ENCODE measurements at regions not wholly inside any gene's neighbourhood (a gene's known extent, or its start where the extent isn't known, plus 50 kb on each side); places are given as distances from the start of the nearest gene placed in this dataset.

- intact Hi-C loops (cut with DNase I) = loop anchor here in 1 of 2 donors (10.0 kb wide), 2 partner anchors 395 to 425 kb away; partner anchors contain the start of gene ABCA5
- DNase-seq = no peak
- Histone ChIP-seq H3K27me3 (ENCODE audit: insufficient read depth in 3 of 3, low read length in 2 of 3) (no peaks in the 10 kb centered on the region), H3K36me3 (ENCODE audit: insufficient read depth in 1 of 2, low read depth in 1 of 2) (no peaks in the 10 kb centered on the region), H3K27ac (no peak overlapping the region), H3K4me1 (peaks cover 8% of the 10 kb centered on the region), H3K4me3 (no peak overlapping the region), H3K9me3 (no peaks in the 10 kb centered on the region)
- 60 to 62% (median 60%) methylated on average over 8 of the region's 8 CpGs for WGBS, 3 donors
- TF ChIP-seq CTCF (IDR thresholded peaks at IDR 0.05) = no peak
- no peak for ATAC-seq
Observed at GRCh38 chr17:69719474-69720048, 305.1 kb downstream of the MAP2K6 start.

- no peaks in the 10 kb centered on the region for H3K36me3 ChIP-seq (ENCODE audit: insufficient read depth in 1 of 2, low read depth in 1 of 2)
- no peak for ATAC-seq
- intact Hi-C loops (cut with DNase I) = loop anchor here in 1 of 2 donors (10.0 kb wide), 1 partner anchor 422 kb away; no protein-coding TSS in a partner anchor
Observed at GRCh38 chr17:69722518-69722917, 308.0 kb downstream of the MAP2K6 start.

GRCh38 chr17:69723316-69723715 lies 308.8 kb downstream of the MAP2K6 start:
- no peaks in the 10 kb centered on the region for H3K9me3 ChIP-seq
- 60 to 82% (median 76%) methylated on average over 3 of the region's 3 CpGs for WGBS, 3 donors
- no peak overlapping the region for H3K4me3 ChIP-seq
- DNase-seq (no peak), ATAC-seq (peak in 1 of 4 donors; percentile 30)
- H3K36me3 ChIP-seq (ENCODE audit: insufficient read depth in 1 of 2, low read depth in 1 of 2) = no peaks in the 10 kb centered on the region
- peaks cover 3% of the 10 kb centered on the region for H3K4me1 ChIP-seq
- intact Hi-C loops (cut with DNase I) = loop anchor here in 1 of 2 donors (10.0 kb wide), 1 partner anchor 421 kb away; no protein-coding TSS in a partner anchor
- no peaks in the 10 kb centered on the region for H3K27me3 ChIP-seq (ENCODE audit: insufficient read depth in 3 of 3, low read length in 2 of 3)
- no peak for TF ChIP-seq CTCF (IDR thresholded peaks at IDR 0.05)
- no peak overlapping the region for H3K27ac ChIP-seq

More at GRCh38 chr17:69722518-69722917, 308.0 kb downstream of the MAP2K6 start:
- no peak for TF ChIP-seq CTCF (IDR thresholded peaks at IDR 0.05)
- DNase-seq = no peak
- Histone ChIP-seq H3K27me3 (ENCODE audit: insufficient read depth in 3 of 3, low read length in 2 of 3) (no peaks in the 10 kb centered on the region), H3K4me3 (no peak overlapping the region), H3K27ac (no peak overlapping the region), H3K4me1 (no peaks in the 10 kb centered on the region), H3K9me3 (no peaks in the 10 kb centered on the region)
- 54 to 65% (median 56%) methylated on average over 2 of the region's 2 CpGs for WGBS, 3 donors

GRCh38 chr17:69723741-69724140 lies 309.2 kb downstream of the MAP2K6 start:
- H3K27ac ChIP-seq = no peak overlapping the region
- intact Hi-C loops (cut with DNase I) = loop anchor here in 1 of 2 donors (10.0 kb wide), 1 partner anchor 421 kb away; no protein-coding TSS in a partner anchor
- ATAC-seq (peak in 1 of 4 donors; percentile 67), DNase-seq (no peak)
- H3K4me1 ChIP-seq = peaks cover 7% of the 10 kb centered on the region
- TF ChIP-seq CTCF (IDR thresholded peaks at IDR 0.05) = no peak
- H3K4me3 ChIP-seq = no peak overlapping the region
- H3K27me3 ChIP-seq (ENCODE audit: insufficient read depth in 3 of 3, low read length in 2 of 3) = no peaks in the 10 kb centered on the region
- no peaks in the 10 kb centered on the region for H3K36me3 ChIP-seq (ENCODE audit: insufficient read depth in 1 of 2, low read depth in 1 of 2)
- H3K9me3 ChIP-seq = no peaks in the 10 kb centered on the region

DNA sequence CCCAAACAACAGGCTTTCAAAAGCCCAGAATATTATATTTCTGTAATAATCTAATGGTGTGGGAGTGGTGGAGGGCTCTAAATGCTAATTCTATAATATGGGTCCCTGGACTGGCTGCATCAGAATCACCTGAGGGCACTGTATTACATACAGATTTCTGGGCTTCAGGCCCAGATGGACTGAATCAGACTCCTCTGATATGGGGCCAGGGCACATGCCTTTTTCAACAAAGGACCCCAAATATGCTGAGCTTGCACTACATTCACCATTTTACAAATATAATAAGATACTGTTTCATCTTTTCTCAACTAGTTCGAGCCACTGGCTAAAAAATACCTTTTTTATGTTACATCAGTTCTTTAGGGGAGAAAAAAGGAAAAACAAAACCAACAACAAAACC lies 309.7 kb downstream of the MAP2K6 start:
- Histone ChIP-seq H3K27ac (no peak overlapping the region), H3K4me1 (peaks cover 12% of the 10 kb centered on the region), H3K9me3 (no peaks in the 10 kb centered on the region), H3K36me3 (ENCODE audit: insufficient read depth in 1 of 2, low read depth in 1 of 2) (no peaks in the 10 kb centered on the region), H3K4me3 (no peak overlapping the region), H3K27me3 (ENCODE audit: insufficient read depth in 3 of 3, low read length in 2 of 3) (no peaks in the 10 kb centered on the region)
- intact Hi-C loops (cut with DNase I) = loop anchor here in 1 of 2 donors (10.0 kb wide), 1 partner anchor 421 kb away; no protein-coding TSS in a partner anchor
- peak in 3 of 4 donors; percentile 55 to 81 (median 77) for ATAC-seq
- WGBS, 3 donors = 79 to 94% (median 90%) methylated on average over 1 of the region's 1 CpG
- no peak for TF ChIP-seq CTCF (IDR thresholded peaks at IDR 0.05)
- DNase-seq = no peak

Measured in psoas muscle (tissue), 7 donors.